NCI-H2171 treated with DMSO at 0.1 percent for 48 hours (cell line): ENCODE measurements at regions not wholly inside any gene's neighbourhood (a gene's known extent, or its start where the extent isn't known, plus 50 kb on each side); places are given as distances from the start of the nearest gene placed in this dataset.
A peak's percentile ranks its signal among the peaks of the same experiment; 100 is the strongest.
"Not testable (repeated sequence)": the region's sequence is repeated elsewhere in the genome, so short reads cannot be mapped to it uniquely, and the experiment has no call there.

Experiments used
- DNase-seq: peaks from one replicate; lab custom pipeline; 2025; lab: John Stamatoyannopoulos, UW

GRCh38 chr10:78654047-78654590, 414.6 kb upstream of the ZMIZ1 start:
- no peak for DNase-seq

GRCh38 chr10:78655979-78656378, 412.8 kb upstream of the ZMIZ1 start:
- DNase-seq, result no peak

- no peak for DNase-seq
These were observed 412.2 kb upstream of the ZMIZ1 start for GRCh38 chr10:78656417-78657162.

GRCh38 chr10:78657163-78657861, 411.5 kb upstream of the ZMIZ1 start:
- peak; percentile 18 for DNase-seq

- no peak for DNase-seq
These were observed 411.0 kb upstream of the ZMIZ1 start for GRCh38 chr10:78657862-78658165.

DNA sequence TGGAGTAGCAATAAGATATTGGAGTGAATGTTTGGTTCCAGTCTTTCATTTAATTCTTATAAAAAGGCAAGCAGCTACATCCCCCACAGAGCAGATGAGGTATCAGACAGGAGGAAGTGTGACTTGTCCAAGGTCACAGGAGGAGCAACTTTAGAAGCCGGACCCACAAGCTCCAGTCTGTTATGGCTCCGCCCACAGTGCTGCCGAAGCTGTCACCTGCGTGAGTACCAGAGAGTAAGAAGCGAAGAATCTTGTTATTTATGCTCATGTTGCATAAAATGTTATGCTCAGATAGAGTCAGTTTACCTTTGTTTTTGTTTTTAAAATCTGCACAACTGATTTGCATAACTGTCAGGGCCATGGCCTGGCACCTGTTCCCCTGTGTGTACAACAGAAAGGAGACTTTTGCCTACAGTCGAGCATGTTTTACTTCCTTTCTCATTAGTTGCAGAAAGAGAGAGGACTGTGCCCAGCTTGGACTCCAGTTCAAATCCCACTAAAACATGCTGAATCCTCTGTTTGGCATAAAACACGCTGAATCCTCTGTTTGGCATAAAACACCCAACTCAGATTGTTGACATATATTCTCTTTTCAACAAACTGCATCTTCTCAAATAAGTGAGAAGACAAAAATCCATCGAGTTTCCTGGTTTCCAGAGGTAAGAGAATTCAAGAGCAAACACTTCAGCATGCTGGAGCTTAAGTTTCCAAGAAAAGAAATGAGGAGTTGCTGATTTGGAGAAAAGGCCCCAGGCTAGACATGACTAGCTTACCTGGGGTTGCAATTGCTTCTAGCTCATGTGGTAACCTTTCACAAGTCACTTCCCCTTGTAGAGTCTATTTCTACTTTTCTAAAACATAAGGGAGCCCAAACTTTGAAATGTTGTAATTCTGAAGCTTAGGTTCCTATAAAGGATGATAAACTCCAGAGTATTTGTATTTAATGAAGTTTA, 409.8 kb upstream of the ZMIZ1 start:
- no peak for DNase-seq

DNA sequence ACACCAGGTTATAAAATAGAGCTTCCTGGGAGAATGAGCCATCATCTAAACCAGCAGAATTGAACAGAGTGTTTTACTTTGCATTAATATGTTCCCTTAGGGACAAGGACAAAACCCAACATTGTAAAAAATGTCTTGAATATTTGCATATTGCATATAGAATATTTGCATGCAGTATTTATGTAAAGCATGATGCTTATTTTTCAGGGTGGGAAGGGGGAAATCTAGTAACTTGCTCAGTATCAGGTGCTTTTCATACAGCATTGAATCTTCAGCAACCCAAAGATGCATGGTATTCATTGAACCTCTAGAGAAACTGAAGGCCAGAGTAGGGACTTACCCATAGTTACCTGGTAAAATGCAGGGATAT, 409.2 kb upstream of the ZMIZ1 start:
- no peak for DNase-seq

DNA sequence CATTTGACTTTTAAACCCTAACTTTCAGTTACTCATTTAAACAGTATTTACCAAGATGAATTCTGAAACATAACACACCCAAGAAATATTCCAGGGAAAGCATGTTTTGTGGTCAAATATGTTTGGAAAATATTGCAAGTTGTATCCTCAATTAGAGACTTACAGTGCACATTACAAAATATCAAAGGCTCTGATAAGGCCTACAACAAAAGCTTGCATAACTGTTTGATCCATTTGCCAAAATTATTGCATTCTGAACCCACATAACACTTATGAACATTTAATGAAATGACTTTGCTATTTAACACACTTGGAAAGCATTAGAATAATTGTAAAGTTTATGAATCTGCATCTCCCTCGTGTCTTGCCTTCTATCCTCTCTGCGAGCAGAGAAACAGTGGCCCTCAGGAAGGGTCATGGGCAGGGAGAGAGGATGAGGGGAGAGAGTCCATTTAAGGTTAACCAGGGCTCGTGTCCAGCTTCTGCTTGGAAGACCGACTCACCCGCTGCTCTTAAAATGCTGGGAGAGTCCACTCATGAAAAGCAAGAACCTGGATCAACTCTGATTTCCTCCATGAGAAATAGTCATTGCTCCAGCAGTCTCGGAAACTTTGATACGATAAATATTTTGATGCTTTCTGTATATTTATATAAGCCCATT, 408.2 kb upstream of the ZMIZ1 start:
- DNase-seq, result no peak

DNA sequence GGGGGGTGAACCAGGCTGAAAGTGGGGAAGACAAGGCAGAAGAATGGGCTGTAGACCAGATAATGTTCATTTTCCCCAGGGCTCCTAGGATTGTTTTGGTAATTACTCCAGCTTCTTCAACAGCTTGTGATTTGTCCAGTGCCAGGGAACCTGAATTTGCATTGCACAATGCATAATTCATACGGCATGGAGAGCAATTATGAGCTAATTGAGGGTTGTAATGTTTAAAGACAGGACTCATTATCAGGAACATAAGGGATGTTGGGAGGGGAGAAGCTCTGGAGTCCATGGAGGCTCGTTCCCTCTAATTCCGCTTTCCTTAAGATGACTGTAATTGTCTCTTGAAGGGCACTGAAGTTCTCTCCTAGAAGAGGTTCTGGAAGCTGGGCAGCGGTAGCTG, 405.0 kb upstream of the ZMIZ1 start:
- DNase-seq, result no peak

DNA sequence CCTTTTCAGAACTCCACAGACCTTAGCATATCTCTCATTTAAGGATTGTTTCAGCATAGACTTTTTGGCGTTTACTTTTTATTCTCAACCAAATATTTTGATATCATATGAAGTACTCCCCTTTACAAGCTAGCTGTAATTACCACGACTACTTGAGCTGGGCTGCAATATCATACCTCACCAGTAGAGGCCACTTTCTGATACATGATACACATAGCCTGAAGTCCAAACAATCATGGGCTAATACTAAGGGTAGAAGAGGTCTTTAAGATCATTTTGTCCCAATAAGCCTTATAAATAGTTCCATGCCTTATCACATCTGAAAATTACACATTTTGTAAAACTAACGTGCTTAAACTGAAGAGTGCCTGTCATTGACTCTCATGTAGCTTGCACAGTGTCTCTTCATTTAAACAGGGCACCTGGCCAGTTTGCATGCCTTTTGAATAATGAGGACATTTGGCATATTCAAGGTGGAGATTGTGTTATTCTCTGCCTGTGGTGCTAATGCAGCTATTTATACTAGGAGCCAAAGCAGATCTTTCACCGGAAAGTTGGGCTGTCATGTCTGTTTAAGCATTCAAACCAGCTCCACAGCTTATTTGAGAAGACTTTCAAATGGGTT, 403.7 kb upstream of the ZMIZ1 start:
- no peak for DNase-seq

GRCh38 chr10:78672918-78673317, 395.8 kb upstream of the ZMIZ1 start:
- DNase-seq, result no peak

GRCh38 chr10:78681141-78681540, 387.6 kb upstream of the ZMIZ1 start:
- not testable (repeated sequence) for DNase-seq

- not testable (repeated sequence) for DNase-seq
These were observed 386.8 kb upstream of the ZMIZ1 start for GRCh38 chr10:78681986-78682385.

GRCh38 chr10:78684947-78685346, 383.8 kb upstream of the ZMIZ1 start:
- peak; percentile 4 for DNase-seq

DNA sequence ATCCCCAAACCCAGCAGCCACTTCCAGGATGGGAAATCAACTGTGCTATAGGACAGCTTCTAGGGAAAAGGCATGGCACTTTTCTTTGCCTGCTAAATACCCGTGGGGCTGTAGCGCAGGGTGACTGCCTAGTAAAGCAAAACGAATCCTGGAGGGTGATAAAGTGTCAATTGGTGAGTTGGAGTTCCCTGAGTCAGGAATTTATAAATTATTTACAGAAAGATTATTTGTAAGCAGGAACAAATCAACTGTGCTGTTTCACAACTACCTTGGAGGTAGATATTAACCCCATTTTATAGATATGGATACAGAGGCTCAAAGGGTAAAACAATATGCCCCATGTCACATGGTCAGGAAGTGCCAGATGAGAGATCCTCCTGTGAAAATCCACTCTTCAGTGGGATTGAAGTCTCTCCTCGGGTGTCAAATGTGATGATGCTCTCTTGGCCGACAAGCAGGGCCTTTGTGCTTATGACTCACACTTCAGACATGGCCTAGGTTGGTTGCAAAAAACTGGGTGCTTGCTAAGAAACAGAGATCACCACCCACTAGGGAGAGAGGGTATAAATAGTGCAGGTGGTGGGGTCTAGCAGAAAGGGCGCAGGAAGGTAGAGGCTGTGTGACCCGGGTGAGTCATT, 383.2 kb upstream of the ZMIZ1 start:
- DNase-seq, result no peak

DNA sequence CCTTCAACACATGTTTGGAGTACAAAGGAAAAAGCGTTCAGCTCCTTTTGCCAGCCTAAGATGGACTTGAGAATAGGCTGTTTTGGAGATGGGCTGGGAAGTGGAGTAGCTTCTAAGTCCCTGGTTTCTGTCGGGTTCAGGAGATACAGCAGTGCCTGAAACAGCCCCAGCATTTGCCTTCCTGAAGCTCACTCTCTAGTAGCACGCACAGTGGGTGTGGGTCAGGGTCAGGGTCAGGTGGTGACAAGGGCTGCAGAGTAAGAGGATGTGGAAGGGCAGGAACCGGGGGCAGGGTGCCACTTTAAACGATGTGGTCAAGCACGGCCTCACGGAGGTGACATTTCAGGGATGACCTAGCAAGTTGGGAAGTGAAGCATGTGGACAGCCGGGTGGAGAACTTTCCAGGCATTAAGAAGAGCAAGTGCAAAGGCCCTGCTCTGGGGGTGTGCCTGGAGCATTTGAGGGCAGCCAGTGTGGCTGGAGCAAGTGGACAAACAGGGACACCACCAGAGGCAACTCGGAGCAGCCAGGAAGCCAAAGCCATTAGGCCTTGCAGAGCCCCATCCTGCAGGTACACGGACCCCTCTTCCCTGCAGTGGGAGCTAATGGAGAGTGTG, 382.2 kb upstream of the ZMIZ1 start:
- no peak for DNase-seq

GRCh38 chr10:78687626-78688025, 381.1 kb upstream of the ZMIZ1 start:
- no peak for DNase-seq

GRCh38 chr10:78688230-78688900, 380.4 kb upstream of the ZMIZ1 start:
- DNase-seq, result peak; percentile 40

- DNase-seq, result peak; percentile 95
These were observed 379.7 kb upstream of the ZMIZ1 start for GRCh38 chr10:78688901-78689583.
